ENCODE measurements at regions not wholly inside any gene's neighbourhood (a gene's known extent, or its start where the extent isn't known, plus 50 kb on each side); places are given as distances from the start of the nearest gene placed in this dataset.

- Histone ChIP-seq H3K4me3 (IDR thresholded peaks at IDR 0.05; ENCODE audit: insufficient read depth, low read depth, low read length) (no peak overlapping the region), H3K79me2 (ENCODE audit: insufficient read depth, low read depth) (no peaks in the 10 kb centered on the region), H3K4me1 (ENCODE audit: low read depth, poor library complexity, severe bottlenecking) (no peaks in the 10 kb centered on the region), H3K27me3 (ENCODE audit: insufficient read depth, low read depth) (no peaks in the 10 kb centered on the region), H2AFZ (ENCODE audit: low read depth) (no peak overlapping the region), H3K4me2 (no peak overlapping the region), H4K20me1 (ENCODE audit: insufficient read depth) (no peaks in the 10 kb centered on the region), H3K27ac (no peak overlapping the region), H3K9ac (no peak overlapping the region), H3K36me3 (ENCODE audit: insufficient read depth) (no peaks in the 10 kb centered on the region)
- no peak for TF ChIP-seq CTCF (conservative IDR thresholded peaks at IDR 0.05; ENCODE audit: low read depth, low read length)
Measured at GRCh38 chr13:73248711-73249580, 190.1 kb downstream of the KLF5 start.

DNA sequence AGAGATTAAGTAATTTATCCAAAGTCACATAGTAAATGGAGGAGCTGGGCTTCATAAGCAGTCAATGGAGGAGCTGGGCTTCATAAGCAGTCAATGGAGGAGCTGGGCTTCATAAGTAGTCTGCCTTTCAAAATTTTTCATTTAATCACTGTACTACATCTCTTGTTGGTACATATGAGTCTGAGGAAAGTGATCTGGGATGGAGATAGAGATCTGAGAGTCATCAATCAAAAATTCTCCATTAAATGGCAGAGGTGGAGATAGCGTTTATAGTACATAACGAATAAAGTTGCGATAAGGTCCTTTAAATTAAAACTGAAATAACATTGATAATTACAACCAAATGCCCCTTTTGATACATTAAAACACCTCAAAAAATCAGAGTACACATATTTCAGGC is 189.3 kb downstream of the KLF5 start:
- Histone ChIP-seq H3K27ac (no peak overlapping the region), H4K20me1 (ENCODE audit: insufficient read depth) (no peaks in the 10 kb centered on the region), H3K4me1 (ENCODE audit: low read depth, poor library complexity, severe bottlenecking) (no peaks in the 10 kb centered on the region), H3K4me3 (IDR thresholded peaks at IDR 0.05; ENCODE audit: insufficient read depth, low read depth, low read length) (no peak overlapping the region), H3K36me3 (ENCODE audit: insufficient read depth) (no peaks in the 10 kb centered on the region), H2AFZ (ENCODE audit: low read depth) (no peak overlapping the region), H3K9ac (no peak overlapping the region), H3K4me2 (no peak overlapping the region), H3K27me3 (ENCODE audit: insufficient read depth, low read depth) (no peaks in the 10 kb centered on the region), H3K79me2 (ENCODE audit: insufficient read depth, low read depth) (no peaks in the 10 kb centered on the region)
- TF ChIP-seq CTCF (conservative IDR thresholded peaks at IDR 0.05; ENCODE audit: low read depth, low read length) = no peak

DNA sequence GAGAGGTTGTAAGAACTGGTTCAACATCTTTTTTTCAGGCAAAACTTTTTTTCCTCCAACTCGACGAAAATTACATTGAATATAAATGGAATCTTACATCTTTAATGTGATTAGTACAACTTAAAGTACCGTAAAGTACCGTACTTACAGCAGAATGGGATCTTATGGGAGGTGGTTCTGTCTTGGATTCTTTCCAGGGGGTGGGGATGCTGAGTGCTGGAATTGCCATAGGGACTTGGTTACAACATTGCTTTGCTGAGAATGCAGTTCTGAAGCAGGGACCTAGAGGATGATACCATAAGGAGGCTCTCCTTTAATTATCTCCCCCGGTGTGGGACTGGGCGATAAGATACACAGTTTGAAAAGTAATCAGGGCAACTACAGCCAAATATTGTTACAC is 186.4 kb downstream of the KLF5 start:
- Histone ChIP-seq H3K27me3 (ENCODE audit: insufficient read depth, low read depth) (no peaks in the 10 kb centered on the region), H3K27ac (no peak overlapping the region), H3K4me3 (IDR thresholded peaks at IDR 0.05; ENCODE audit: insufficient read depth, low read depth, low read length) (no peak overlapping the region), H3K36me3 (ENCODE audit: insufficient read depth) (no peaks in the 10 kb centered on the region), H3K4me2 (no peak overlapping the region), H3K9ac (no peak overlapping the region), H3K79me2 (ENCODE audit: insufficient read depth, low read depth) (no peaks in the 10 kb centered on the region), H2AFZ (ENCODE audit: low read depth) (no peak overlapping the region), H4K20me1 (ENCODE audit: insufficient read depth) (no peaks in the 10 kb centered on the region), H3K4me1 (ENCODE audit: low read depth, poor library complexity, severe bottlenecking) (no peaks in the 10 kb centered on the region)
- no peak for TF ChIP-seq CTCF (conservative IDR thresholded peaks at IDR 0.05; ENCODE audit: low read depth, low read length)

DNA sequence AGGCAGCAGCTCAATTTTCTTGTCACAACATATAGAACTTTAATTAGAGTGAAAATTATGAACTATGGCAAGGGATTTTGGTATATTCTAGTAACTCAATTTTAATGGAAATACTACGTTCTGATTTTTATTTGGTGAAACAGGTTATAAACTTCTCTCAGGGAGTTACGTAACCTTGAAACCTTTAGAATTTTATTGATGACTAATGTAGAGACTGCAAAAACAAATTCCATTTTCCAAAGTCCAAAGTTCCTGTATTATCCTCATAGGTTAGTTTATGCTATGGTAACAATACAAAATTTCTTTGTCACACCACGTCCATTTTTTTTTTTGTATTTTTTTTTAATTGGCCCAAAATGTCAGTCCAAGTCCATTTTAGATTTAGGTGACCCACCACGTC is 185.7 kb downstream of the KLF5 start:
- no peak overlapping the region for H2AFZ ChIP-seq (ENCODE audit: low read depth)
- H4K20me1 ChIP-seq (ENCODE audit: insufficient read depth) = no peaks in the 10 kb centered on the region
- no peaks in the 10 kb centered on the region for H3K79me2 ChIP-seq (ENCODE audit: insufficient read depth, low read depth)
- no peak for TF ChIP-seq CTCF (conservative IDR thresholded peaks at IDR 0.05; ENCODE audit: low read depth, low read length)
- no peak overlapping the region for H3K27ac ChIP-seq
- H3K4me3 ChIP-seq (IDR thresholded peaks at IDR 0.05; ENCODE audit: insufficient read depth, low read depth, low read length) = no peak overlapping the region
- H3K27me3 ChIP-seq (ENCODE audit: insufficient read depth, low read depth) = no peaks in the 10 kb centered on the region
- no peak overlapping the region for H3K9ac ChIP-seq
- no peaks in the 10 kb centered on the region for H3K36me3 ChIP-seq (ENCODE audit: insufficient read depth)
- no peak overlapping the region for H3K4me2 ChIP-seq
- H3K4me1 ChIP-seq (ENCODE audit: low read depth, poor library complexity, severe bottlenecking) = no peaks in the 10 kb centered on the region
